Stimulated activated CD8-positive, alpha-beta memory T cell treated with anti-CD3 and anti-CD28 coated beads, Interleukin-7, amount 100 ng/mL, for 24 hours (primary cell): ENCODE measurements at regions not wholly inside any gene's neighbourhood (a gene's known extent, or its start where the extent isn't known, plus 50 kb on each side); places are given as distances from the start of the nearest gene placed in this dataset.
"Not testable (repeated sequence)": the region's sequence is repeated elsewhere in the genome, so short reads cannot be mapped to it uniquely, and the experiment has no call there.

ENCODE experiments used
- DNase-seq: peaks from one replicate; pipeline ENCODE4 v3.0.0-alpha.2; 2020; ENCODE audit warnings: low read depth

DNA sequence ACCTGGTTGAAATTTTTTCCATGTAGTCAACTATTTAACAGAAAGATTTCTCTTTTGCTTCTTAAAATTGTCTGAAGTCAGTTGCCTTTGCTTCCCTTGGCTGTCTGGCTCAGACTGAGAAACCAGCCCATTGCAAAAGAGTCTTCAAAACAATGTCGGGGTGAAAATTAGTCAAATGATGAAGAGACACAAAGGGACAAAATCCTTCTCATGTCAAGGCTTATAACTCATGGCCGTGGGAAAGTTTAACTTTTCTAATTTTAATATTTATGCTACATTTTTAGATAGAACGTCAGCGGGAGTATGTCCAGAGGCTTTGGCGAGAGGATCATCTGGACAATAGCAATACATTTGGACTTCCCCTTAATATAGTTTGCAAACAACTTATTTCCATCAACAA lies 127.2 kb downstream of the CD164 start:
- no peak for DNase-seq

- DNase-seq: no peak
Observed at GRCh38 chr6:109253366-109253765, 128.9 kb downstream of the CD164 start.

DNA sequence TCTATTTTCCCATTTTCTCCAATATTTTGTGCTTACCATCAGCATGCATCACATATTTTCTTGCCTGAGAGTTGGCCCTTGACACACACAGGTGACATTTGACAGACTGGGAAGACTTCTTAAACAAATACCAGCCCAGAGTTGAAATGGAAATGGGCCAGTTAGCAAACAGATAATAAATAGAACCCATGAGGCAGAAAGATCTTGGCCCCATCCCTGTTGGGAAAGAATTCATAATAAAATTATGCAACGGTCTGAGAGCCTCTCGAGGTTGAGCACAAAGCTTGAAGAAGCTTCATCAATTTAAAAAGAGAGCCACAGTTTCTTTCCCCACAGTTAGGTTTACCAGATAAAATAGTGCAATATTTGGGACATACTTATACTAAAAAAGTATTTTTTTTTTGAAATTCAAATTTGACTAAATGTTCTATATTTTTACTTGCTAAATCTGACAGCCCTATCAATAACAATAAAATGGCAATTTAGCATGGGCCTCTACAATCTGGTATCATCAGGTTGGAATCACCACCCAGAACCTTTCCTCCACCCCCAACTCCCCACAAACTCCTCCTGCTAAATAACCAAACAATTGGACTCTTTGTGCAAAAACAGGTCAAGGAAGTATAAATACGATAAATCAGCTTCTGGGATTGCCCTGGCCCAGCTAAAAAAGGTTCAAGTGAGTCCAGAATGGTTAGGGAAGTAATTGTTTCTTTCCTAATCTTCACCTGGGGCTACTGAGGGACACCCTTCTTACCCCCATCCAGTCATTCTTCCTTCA lies 129.8 kb downstream of the CD164 start:
- no peak for DNase-seq

DNA sequence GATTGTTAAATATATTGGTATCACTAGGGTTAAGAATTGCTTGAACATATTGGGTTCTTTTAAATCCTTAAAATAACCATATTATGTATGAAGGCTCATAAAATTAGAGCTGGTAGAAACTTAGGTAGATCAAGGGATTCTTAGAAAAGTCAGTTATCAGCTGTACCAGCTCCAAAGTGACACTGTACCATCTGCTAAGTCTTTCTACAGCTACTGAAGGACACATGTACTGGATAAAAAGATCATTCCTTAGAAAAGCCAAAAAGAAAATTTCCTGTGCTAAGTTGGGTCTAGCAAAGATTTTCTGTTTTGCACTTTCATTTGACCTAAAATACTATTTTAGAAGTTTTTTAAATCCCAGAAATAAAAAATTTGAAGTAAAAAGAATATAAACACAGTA lies 130.4 kb downstream of the CD164 start:
- DNase-seq: no peak

DNA sequence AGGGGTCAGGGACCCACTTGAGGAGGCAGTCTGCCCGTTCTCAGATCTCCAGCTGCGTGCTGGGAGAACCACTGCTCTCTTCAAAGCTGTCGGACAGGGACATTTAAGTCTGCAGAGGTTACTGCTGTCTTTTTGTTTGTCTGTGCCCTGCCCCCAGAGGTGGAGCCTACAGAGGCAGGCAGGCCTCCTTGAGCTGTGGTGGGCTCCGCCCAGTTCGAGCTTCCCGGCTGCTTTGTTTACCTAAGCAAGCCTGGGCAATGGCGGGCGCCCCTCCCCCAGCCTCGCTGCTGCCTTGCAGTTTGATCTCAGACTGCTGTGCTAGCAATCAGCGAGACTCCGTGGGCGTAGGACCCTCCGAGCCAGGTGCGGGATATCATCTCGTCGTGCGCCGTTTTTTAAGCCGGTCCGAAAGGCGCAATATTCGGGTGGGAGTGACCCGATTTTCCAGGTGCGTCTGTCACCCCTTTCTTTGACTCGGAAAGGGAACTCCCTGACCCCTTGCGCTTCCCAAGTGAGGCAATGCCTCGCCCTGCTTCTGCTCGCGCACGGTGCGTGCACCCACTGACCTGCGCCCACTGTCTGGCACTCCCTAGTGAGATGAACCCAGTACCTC lies 131.6 kb downstream of the CD164 start:
- DNase-seq: not testable (repeated sequence)

GRCh38 chr6:109243863-109244825 lies 138.1 kb downstream of the CD164 start:
- DNase-seq: no peak

GRCh38 chr6:109242925-109243324 lies 139.3 kb downstream of the CD164 start:
- DNase-seq: no peak

DNA sequence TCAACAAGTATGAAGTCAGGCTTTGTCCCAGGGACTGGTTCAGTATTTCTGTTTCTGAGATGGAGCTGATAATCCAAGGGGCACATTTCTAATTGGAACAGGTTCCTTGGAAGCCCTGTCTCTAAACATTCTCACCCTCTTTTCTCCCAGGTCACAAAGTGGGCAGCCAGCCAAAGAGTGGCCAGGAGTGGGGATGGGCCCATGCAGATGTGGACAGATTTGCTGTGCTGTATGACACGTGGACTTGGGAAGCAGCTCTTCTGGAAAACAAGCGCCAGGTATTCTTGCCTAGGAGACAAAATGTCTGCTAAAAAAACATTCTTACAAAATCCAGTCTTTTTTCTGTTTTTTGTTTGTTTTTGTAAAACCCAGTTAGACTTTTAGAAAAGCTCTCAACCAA lies 140.2 kb downstream of the CD164 start:
- DNase-seq: no peak

DNA sequence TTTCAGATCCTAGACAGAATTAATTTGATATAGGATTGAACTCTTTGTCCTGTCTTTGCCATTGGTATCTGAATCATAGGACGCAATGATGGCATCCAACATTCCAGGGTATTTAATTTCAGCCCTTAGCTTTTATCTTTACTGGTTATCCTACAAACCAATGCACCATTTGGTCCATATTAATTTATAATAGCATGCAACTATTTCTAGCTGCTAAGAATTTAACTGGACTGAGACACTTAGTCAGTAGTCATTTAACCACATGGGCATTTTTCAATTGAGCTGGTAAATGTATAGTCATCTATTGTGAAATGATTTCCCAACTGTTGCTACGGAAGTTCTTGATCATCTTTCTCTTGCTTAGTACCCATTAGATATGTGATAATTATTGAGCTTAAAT lies 141.1 kb downstream of the CD164 start:
- no peak for DNase-seq

GRCh38 chr6:109240370-109241084 lies 141.7 kb downstream of the CD164 start:
- no peak for DNase-seq

DNA sequence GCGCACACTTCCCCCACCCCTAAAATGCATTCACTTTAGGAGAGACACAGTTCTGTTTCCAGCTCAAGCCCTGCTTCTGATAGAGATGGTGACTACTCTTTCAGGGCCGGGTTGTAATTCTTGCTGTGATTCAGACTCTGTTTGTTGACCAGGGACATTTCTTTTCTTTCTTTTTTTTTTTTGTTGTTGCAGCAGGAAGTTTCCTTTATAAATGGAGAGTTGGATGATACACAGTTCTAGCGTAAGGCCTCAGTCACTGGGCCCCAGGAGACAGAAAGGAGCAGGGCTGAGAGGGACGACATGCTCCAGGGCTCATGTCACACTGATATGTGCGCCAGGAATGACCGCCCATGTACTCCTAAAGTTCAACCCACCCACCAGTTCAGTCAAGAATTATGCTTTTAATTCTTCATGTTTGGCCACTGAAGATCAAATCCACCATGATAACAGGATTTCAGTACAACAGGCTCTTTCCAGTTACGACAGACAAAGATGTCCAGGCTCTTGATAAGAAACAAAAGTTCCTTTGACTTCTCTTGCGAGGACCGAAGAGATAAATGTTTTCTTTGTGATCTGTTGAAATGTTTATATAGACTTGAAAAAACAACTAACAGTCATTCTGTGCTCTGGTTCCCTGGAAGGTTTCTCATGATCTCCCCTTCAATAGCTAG lies 142.5 kb downstream of the CD164 start:
- no peak for DNase-seq

DNA sequence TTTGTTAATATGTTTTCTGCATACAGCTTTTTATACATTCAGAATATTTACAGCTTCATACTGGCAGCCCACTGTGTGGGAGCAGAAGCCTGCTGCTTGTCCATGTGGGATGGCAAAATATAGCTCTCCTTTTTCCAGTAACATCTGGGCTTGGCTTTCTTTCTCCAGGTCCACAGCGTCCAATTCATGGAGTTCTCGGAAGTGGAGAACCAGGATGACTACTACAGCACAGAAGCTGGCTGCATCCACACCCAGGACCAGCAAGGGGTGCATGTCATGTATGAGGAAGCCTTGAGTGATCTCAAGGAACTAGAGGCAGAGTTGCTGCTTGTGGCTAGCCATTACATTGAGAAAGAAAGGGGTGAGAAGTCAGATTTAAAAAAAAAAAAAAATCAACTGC lies 143.1 kb downstream of the CD164 start:
- DNase-seq: no peak

- no peak for DNase-seq
Observed at GRCh38 chr6:109238396-109238795, 143.1 kb downstream of the CEP57L1 start.

- no peak for DNase-seq
Observed at GRCh38 chr6:109237986-109238329, 142.7 kb downstream of the CEP57L1 start.

DNA sequence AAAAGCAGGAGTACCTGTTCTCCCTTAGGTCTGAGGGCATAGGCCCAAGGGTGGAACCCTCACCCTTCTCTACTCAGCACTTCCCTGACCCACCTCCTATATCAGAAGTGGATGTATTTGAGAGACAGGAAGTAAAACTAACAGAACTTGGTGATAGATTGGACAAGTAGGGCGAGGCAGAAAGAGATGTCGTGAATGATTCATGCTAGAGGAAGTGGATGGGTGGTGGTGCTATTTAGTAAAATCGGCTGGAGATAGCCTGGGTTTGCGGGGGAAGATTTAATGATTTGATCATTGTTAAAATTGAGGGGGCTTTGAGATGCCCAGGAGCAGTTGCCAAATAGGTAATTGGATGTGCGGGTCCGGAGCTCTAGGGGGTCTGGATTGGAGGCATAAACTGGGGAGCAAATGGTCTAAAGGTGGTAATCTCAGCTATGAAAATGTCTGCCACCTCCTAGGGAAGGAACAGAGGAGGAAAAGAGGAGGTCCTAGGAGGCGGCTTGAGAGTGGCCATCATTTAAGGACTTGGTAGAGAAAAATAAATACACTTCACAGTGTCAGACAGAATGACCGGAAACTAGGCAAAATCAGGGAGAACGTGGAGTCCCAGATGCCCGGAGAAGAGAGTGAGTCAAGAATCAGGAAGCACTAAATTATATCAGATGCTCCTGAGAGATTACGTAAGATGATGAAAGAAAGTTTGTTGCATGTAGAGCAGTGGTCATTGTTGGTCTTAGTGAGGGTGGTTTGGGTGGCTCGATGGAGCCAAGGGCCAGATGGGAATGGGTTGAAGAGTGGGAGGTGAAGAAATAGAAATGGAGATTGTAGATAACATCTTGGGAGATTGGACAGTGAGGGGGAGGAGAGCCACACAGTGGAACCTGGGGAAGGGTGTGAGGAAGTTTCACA lies 142.0 kb downstream of the CEP57L1 start:
- DNase-seq: no peak

- no peak for DNase-seq
Observed at GRCh38 chr6:109236115-109237076, 141.1 kb downstream of the CEP57L1 start.

GRCh38 chr6:109235481-109236038 lies 140.3 kb downstream of the CEP57L1 start:
- DNase-seq: no peak

DNA sequence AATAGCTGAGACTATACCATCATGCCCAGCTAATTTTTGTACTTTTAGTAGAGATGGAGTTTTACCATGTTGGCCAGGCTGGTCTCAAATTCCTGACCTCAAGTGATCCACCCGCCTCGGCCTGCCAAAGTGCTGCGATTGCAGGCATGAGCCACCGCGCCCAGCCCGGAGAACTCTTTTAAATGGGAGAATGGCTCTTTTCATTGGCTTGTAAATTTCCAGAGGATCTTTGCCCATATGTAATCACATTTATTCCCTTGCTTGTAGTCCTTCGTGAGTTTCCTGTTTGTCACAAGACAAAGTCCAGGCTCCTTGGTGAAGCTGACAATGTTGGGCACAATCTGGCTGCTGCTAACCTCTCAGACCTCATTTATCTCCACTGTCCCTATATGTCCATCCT lies 135.1 kb downstream of the CEP57L1 start:
- no peak for DNase-seq

DNA sequence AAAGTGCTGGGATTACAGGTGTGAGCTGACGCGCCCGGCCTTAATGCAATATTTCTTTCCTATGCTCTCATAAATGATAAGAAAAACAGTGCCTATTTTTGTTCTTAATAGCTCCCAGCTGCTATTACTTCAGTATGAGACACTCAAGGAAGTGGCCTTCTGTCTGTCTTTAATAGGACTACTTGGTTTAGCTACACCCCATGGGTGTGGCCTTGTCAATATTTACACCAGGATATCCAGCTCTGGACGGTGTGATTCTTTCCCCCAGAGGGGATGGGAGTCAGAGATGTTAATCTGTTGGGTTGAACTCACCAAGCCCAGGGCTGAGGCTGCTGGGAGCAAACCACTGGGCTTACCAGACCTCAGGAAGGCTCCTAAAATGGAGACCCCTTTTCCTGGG lies 134.2 kb downstream of the CEP57L1 start:
- no peak for DNase-seq
